NCI-H2081 treated with DMSO at 0.1 percent for 48 hours (cell line): ENCODE measurements at regions not wholly inside any gene's neighbourhood (a gene's known extent, or its start where the extent isn't known, plus 50 kb on each side); places are given as distances from the start of the nearest gene placed in this dataset.

Experiments
- DNase-seq: peaks from one replicate; lab custom pipeline; 2025; lab: John Stamatoyannopoulos, UW

DNA sequence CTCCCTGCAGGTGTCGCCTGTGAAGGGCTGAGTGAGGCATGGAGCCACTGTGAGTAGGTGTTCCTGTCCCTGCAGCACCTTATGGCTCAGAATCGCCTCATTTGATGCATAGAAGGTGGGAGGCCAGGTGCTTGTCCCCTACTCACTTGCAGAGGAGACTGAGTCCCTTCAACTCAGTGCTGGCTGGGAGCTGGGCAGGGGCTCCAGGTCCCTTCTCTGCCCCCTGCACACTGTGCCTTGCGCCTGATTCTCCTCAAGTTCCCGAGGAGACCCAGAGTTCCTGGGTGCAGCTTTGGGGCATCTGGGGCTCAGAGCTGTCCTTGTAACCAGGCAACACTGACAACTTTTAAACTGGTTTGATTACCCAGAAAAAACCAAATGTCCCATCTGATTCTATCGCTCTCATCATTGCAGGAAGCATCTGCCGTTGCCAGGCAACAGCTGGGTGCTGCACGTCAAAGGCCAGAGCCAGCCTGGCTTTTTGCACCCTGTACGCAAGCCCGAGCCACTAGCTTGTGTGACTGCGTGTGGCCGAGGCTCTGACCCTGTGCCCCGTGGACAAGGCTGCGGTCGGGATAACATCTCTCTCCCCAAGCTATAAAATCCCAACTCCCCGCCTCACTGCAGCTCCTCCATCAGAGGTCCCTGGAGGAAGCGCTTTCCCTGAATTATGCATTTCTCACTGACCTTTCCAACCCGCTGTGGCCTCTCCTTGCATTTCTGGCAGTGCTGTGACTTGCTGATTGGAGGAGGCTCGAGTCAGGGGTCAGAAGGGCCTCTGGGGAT is 130.8 kb upstream of the HDAC4 start:
- DNase-seq, result no peak

GRCh38 chr2:239530749-239531316 is 130.0 kb upstream of the HDAC4 start:
- no peak for DNase-seq

GRCh38 chr2:239529313-239530015 is 128.6 kb upstream of the HDAC4 start:
- DNase-seq, result no peak

DNA sequence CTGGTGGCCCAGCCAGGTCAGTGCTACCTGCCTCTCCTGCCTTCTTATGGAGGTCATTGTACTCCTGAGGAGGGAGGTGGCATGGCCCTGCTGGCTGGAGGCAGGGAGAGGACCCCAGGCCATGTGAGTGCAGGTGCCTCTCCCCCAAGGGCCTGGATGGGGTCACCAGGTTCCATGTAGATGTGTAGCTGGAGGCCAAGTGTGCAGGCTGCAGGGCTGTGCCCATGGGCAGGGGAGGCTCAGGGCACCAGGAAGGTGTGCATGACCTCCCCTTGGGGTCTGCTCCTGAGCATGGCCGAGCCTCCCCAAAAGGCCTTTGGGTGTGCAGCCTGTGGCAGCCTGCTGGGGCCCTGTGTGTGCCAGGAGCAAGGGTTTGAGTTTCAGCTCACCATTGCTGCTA is 128.1 kb upstream of the HDAC4 start:
- no peak for DNase-seq

DNA sequence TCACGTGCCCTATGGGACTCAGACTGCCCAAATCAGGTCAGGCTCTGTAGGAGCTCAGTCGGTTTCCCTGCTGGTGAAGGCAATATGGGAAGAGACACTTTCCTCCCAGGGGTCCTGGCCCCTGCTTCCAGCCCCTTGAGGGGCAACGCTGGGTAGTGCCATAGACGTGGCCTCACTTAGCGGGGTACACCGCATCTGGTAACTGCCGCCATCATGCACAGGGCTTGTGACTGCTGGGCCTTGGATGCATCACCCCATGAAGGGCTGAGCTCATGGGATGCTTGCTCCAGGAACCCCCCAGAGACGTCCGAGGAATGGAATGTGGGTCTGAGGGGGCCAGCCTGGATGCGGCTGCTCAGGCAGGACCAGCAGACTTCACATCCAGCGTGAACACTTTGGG is 127.3 kb upstream of the HDAC4 start:
- DNase-seq, result no peak

GRCh38 chr2:239526666-239527415 is 126.0 kb upstream of the HDAC4 start:
- DNase-seq, result no peak

GRCh38 chr2:239526038-239526437 is 125.2 kb upstream of the HDAC4 start:
- DNase-seq, result no peak

GRCh38 chr2:239523954-239524330 is 123.1 kb upstream of the HDAC4 start:
- DNase-seq, result no peak

DNA sequence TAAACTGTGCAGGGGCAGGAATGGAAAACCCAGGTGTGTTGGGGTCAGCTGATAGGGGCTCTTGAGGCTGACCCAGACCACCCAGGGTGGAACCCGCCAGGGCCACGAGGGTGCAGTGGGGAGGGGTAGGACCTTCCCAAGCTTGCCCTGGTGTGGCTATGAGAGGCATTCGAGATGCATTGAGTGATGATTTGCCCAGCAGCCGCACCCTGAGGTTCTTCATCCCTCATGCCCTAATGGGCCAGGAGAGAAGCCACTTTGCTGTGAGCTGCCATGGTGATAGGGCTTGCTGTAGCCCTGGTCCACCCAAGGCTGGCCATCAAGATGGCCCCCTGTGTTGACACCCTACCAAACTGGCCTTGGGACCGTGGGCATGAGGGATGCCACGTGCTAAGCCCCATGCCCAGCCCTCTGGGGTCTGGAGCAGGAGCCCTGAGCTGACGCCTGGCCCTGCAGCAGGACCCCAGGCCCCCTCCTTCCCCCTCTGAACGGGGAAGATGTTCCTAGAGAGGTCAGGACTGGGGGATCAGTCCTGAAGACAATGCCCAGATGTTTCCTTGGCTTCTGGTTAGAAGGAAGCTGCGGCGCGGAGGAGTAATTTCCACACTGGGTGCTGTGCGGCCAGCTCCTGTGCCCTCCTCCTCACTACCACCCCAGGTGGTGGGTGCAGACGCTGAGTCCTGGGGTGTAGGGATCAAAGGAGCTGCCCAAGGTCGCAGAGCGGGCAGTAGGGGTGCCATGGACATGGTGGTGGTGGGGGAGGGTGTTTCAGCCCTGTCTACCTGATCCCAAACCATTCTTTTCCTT is 122.5 kb upstream of the HDAC4 start:
- no peak for DNase-seq

DNA sequence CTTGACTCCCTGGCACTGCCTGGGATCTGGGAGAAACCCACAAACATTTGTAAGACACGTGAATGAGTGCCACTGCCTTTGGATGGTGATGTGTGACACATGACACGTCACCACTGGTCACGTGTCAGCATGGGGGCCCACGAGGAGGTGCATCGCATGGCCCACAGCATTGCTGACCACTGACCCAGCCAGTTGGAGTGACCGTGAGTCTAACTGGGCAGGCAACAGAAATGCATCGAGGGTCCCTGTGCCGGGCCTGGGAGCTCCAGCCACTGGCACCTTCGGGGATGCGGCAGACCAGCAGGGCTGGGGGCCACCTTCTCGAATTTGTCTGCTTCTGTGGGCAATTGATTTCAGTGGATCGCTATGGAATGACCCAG is 121.9 kb upstream of the HDAC4 start:
- DNase-seq, result no peak

DNA sequence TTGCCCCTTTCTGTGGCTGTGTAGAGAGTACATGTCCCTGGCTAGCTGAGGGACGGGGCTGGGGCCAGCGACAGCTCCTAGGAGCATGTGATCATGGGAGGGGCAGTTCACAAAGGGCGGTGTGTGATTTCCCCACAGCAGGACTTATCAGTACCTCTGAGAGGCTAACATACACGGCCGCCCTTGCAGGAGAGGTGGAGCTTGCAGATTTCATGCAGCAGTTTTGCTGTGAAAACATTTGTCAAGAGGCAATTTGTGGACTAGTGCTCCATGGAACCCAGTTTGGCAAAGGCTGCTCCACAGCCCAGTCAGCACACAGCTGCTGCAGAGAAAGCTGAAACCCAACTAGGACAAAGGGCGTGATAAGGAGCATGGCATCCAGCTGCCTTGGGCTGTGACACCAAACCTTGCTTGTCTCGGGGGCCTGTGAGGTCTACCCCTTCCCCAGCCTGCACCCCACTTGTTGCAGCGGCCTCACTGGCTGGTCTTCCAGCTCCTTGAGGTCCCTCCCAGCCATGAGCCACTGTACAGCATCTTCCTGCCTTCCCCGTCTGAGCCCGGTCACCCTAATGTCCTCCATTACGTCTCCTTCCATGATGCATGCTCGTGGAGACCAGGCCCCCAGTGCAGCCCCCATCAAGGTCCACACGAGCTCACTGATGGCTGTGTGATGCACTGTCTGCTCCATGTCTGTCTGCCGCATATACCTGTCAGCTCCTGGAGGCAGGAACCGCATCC is 121.4 kb upstream of the HDAC4 start:
- DNase-seq, result no peak

DNA sequence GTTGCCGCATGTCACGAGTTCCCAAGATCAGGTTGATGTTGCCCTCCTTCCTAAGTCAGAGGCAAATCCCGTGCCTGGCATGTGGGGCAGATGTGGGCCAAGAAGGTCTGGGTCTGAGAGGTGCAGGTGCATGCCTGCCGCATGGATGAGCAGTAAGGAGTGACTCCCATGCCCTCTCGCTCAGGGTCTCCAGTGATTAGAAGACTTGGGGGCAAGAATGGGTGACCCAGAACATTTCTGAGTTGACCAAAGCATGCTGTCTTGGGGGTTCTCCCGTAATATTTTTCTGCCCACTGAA is 120.6 kb upstream of the HDAC4 start:
- no peak for DNase-seq

DNA sequence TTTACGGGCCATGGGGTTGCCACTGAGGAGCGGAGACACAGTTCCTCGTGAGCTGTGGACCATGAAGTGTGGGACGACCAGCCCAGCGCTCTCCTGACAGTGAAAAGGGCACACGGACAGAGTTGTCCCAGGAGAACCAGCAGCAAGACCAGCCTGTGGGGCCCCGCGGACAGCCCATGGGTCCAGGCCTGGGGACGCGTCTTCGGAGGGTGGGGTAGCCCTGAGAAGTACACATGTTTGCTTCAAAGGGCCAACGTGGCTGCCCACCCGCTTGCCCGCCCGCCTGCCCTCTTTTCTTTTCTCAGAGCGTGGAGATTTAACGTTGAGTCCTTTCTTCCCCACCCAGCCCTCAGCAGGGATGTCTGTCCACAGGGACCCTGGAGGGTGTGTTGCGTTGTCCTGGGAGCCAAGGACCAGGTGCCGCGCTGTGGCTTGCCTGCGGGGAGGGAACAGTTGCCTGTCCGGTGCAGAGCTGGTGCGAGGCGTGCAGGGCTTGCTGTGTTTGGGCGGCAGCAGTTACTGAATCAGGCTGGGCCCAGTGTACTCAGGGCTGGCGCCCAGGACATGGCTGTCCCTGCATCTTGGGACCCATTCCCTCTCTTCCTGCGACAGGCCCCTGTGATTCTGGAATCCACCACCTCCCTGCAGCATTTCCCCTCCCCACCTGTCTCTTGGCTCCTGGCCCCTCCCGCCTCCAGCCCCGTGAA is 120.1 kb upstream of the HDAC4 start:
- no peak for DNase-seq

GRCh38 chr2:239519921-239520585 is 119.2 kb upstream of the HDAC4 start:
- no peak for DNase-seq

GRCh38 chr2:239519089-239519920 is 118.5 kb upstream of the HDAC4 start:
- no peak for DNase-seq

DNA sequence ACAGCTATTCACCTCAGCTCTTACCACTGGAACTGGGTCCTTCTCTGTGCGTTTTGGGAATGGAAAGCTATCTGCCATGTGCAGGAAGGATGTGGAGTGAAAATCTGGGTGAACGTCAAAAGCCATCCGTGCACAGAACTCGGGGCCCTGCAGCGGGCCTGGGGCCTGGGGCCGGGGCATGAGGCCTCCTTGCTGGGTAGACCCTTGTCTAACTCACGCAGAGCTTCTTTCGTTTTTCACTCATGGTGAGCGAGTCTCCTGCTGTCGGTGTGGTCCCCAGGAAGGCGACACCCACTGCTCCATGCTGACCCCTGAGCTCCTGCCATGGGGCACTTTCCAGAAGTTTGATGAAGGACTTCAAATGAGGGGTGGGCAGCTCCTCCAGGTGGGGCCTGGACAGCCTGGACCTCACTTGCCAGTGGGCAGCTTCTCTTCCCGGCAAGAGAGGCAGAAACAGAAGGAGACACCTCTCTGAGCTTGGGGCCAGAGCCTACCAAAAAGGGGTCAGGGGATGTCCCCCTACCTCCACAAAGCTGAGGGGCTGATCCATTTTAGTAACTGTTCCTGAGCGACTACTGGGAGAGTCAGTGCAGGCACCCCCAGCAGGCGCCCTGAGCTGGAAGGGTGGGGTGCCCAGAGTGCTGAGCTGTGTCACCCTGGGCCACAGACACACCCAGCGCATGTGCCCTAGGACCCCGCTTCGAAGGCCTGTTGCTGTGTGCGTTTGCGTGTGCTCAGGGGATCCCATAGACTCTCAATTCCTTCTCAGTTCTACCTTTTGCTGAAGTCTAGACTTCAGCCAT is 117.7 kb upstream of the HDAC4 start:
- no peak for DNase-seq

DNA sequence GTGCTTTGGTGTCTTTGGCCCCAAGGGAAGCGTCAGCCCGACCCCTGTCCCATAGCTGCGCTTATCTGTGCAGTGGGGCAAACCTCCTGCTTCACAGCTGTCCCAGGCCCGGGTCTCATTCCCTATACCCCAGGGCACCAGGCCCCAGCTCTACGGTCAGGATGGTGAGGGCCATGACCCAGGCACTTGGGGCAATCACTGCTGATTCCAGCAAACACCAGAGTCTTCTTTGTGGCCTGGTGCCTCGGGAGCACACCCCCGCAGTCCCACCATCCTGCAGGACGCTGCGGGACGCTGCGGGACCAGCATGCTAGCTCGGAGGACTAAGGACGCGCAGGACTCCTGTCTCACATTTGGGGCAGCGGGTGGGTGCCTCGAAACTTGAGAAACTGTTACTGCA is 116.9 kb upstream of the HDAC4 start:
- no peak for DNase-seq

DNA sequence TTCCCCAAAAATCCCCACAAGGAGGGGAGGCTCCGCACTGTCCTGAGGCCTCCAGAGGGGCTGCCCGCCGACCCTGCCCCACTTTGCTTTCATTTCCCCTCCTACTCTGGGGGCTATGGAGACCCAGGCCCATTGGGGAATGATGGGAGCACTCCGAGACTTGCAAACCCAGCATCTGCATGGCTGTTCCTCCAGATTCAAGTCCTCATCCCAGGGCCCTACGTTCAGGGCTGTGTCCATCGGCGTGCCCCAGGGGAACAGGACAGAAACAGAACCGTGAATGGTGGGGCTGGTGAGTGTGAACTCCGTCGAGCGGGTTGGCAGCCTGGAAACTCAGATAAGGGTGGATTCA is 116.1 kb upstream of the HDAC4 start:
- DNase-seq, result no peak
